Trophoblast cell (in vitro differentiated cells and primary cell): ENCODE measurements at regions not wholly inside any gene's neighbourhood (a gene's known extent, or its start where the extent isn't known, plus 50 kb on each side); places are given as distances from the start of the nearest gene placed in this dataset.

Experiments
- DNase-seq, 2 donors: peaks; one replicate each; pipeline ENCODE4 v3.0.0-alpha.2; 2016
- H2AFZ ChIP-seq: 2 replicates; pipeline ENCODE4 v1.6.1; 2013; ENCODE audit warnings: low read length, moderate library complexity, mild to moderate bottlenecking; ENCODE audit not compliant: insufficient read depth, poor library complexity
- H2AK5ac ChIP-seq: 2 replicates; pipeline ENCODE4 v1.6.1; 2013; ENCODE audit warnings: mild to moderate bottlenecking, low read length
- H2BK120ac ChIP-seq: 2 replicates; pipeline ENCODE4 v1.6.1; 2013; ENCODE audit warnings: low read length, mild to moderate bottlenecking, moderate library complexity; ENCODE audit not compliant: insufficient read depth, poor library complexity
- H2BK12ac ChIP-seq: 2 replicates; pipeline ENCODE4 v1.6.1; 2013; ENCODE audit warnings: mild to moderate bottlenecking, low read length, moderate library complexity
- H2BK5ac ChIP-seq: 2 replicates; pipeline ENCODE4 v1.6.1; 2013; ENCODE audit warnings: low read length, low read depth, moderate library complexity, mild to moderate bottlenecking; ENCODE audit not compliant: poor library complexity
- H3K14ac ChIP-seq: 2 replicates; pipeline ENCODE4 v1.6.1; 2013; ENCODE audit warnings: mild to moderate bottlenecking, low read length
- H3K18ac ChIP-seq: 2 replicates; pipeline ENCODE4 v1.6.1; 2013; ENCODE audit warnings: mild to moderate bottlenecking, low read length
- H3K23ac ChIP-seq: 2 replicates; pipeline ENCODE4 v1.6.1; 2013; ENCODE audit warnings: low read length
- H3K27ac ChIP-seq: 2 replicates; pipeline ENCODE4 v1.5.1; 2013; ENCODE audit warnings: low read depth, mild to moderate bottlenecking, inconsistent platforms, low read length, moderate library complexity
- H3K27me3 ChIP-seq: 2 replicates; pipeline ENCODE4 v1.6.1; 2013; ENCODE audit warnings: inconsistent platforms, mild to moderate bottlenecking, low read length, moderate library complexity; ENCODE audit not compliant: insufficient read depth
- H3K36me3 ChIP-seq, 2 experiments: 1 replicate in 1 of 2; 2 replicates in 1 of 2; pipeline ENCODE4 v1.6.1; 2013; ENCODE audit warnings: low read length in 2 of 2, mild to moderate bottlenecking in 2 of 2, moderate library complexity in 1 of 2; ENCODE audit not compliant: insufficient read depth in 2 of 2, control insufficient read depth in 1 of 2
- H3K4ac ChIP-seq: 2 replicates; pipeline ENCODE4 v1.6.1; 2013; ENCODE audit warnings: low read depth, mild to moderate bottlenecking, low read length, moderate library complexity
- H3K4me1 ChIP-seq, 2 experiments: 1 replicate in 1 of 2; 2 replicates in 1 of 2; pipeline ENCODE4 v1.6.1; 2013; ENCODE audit warnings: low read length in 2 of 2, mild to moderate bottlenecking in 2 of 2, moderate library complexity in 1 of 2; ENCODE audit not compliant: insufficient read depth in 2 of 2, control insufficient read depth in 1 of 2
- H3K4me2 ChIP-seq: 2 replicates; pipeline ENCODE4 v1.6.1; 2013; ENCODE audit warnings: inconsistent platforms, mild to moderate bottlenecking, low read length, moderate library complexity
- H3K4me3 ChIP-seq: 2 replicates; pipeline ENCODE4 v1.5.1; 2013; ENCODE audit warnings: mild to moderate bottlenecking, low read depth, low read length, inconsistent platforms
- H3K79me1 ChIP-seq: one replicate; pipeline ENCODE4 v1.6.1; 2013; ENCODE audit warnings: low read length
- H3K79me2 ChIP-seq: 2 replicates; pipeline ENCODE4 v1.6.1; 2013; ENCODE audit warnings: low read length, mild to moderate bottlenecking; ENCODE audit not compliant: control insufficient read depth, insufficient read depth, poor library complexity
- H3K9ac ChIP-seq: 2 replicates; pipeline ENCODE4 v1.6.1; 2013; ENCODE audit warnings: mild to moderate bottlenecking, low read length
- H3K9me3 ChIP-seq: 2 replicates; pipeline ENCODE4 v1.6.1; 2013; ENCODE audit warnings: low read depth, mild to moderate bottlenecking, control low read depth, inconsistent platforms, low read length; ENCODE audit not compliant: insufficient read depth
- H4K12ac ChIP-seq: 2 replicates; pipeline ENCODE4 v1.6.1; 2013; ENCODE audit warnings: low read depth, mild to moderate bottlenecking, low read length, moderate library complexity
- H4K8ac ChIP-seq: 2 replicates; pipeline ENCODE4 v1.6.1; 2013; ENCODE audit warnings: low read depth, mild to moderate bottlenecking, low read length, moderate library complexity
- H4K91ac ChIP-seq: one replicate; pipeline ENCODE4 v1.6.1; 2013; ENCODE audit warnings: low read depth, mild to moderate bottlenecking, low read length, moderate library complexity
- WGBS: extraction: QIAGEN DNeasy Blood & Tissue Kit; methylation state at CpG from one replicate; pipeline ENCODE4 v1.1.7; 2013; ENCODE audit warnings: missing lambda C conversion rate; ENCODE audit not compliant: insufficient read length, insufficient coverage; ENCODE audit errors: extremely low coverage; 5-methylcytosine and 5-hydroxymethylcytosine counted together

DNA sequence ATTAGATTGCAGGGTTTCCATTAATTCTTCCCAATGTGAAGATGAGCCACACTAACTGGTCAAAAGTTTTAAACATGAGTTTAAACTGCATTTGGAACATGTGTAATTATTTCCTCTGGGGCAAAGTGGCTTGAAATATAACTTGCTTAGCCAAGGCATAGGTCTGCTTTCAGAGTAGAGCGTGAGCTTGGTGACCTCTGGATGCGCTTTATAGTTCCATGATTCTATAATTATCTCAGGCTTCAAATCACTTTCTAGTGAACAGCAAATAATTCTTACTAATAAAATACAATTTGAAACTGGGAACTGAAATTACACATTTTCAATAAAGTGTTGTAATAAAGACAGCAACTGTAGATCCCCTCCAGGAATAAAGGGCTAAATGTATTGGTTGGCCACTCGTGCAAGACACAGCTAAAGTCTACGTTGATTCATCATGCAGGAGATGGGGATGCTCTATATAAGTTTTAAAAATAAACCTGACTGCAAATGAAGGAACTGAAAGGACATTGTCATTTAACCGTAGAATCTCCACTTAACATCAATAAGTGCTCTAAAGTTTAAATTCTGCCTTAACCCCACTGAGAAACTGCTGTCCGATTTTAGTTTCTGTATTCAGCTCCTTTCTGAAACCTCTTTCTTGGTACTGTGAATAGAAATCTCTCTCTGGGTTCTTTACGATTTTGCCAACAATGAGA lies 460.0 kb downstream of the PSAT1 start:
- Histone ChIP-seq H3K4me3 (no peak overlapping the region), H3K27ac (no peak overlapping the region), H3K4me2 (no peak overlapping the region), H2AK5ac (no peak overlapping the region), H3K18ac (no peak overlapping the region), H3K27me3 (no peaks in the 10 kb centered on the region), H3K9ac (no peak overlapping the region), H4K8ac (no peak overlapping the region), H3K9me3 (no peaks in the 10 kb centered on the region), H3K79me1 (no peaks in the 10 kb centered on the region), H2BK5ac (no peak overlapping the region), H3K36me3 (no peaks in the 10 kb centered on the region), H2AFZ (no peak overlapping the region), H3K23ac (no peak overlapping the region), H3K14ac (no peak overlapping the region), H3K79me2 (no peaks in the 10 kb centered on the region), H4K91ac (no peak overlapping the region), H3K4me1 (no peaks in the 10 kb centered on the region), H4K12ac (no peak overlapping the region), H2BK120ac (no peak overlapping the region), H2BK12ac (no peak overlapping the region), H3K4ac (no peak overlapping the region)
- no CpG with 5 or more reads among the region's 7 CpGs for WGBS
- no peak for DNase-seq

DNA sequence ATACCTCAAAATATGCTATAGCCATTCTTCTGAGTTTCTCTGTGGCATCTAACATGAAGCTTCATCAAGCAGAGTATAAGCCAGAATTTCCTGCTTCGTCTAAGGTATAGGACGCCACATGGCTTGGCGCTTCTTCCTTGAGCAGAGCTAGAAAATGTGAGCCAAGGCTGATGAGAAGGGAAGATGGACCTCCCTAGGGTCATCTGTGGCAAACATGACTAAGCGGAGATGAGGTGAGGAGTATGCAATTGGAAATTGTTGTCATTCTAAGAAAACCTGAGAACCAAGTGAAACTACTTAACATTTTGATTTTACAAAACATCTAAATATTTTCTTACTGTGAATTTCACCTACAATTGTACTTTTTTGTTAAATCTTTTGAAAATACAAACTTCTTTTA lies 466.5 kb downstream of the PSAT1 start:
- Histone ChIP-seq H2BK120ac (no peak overlapping the region), H3K23ac (no peak overlapping the region), H3K9ac (no peak overlapping the region), H3K27ac (no peak overlapping the region), H4K8ac (no peak overlapping the region), H3K4me2 (no peak overlapping the region), H3K79me1 (no peaks in the 10 kb centered on the region), H2BK5ac (no peak overlapping the region), H2AK5ac (no peak overlapping the region), H3K79me2 (no peaks in the 10 kb centered on the region), H3K4ac (no peak overlapping the region), H3K9me3 (no peaks in the 10 kb centered on the region), H3K14ac (no peak overlapping the region), H3K27me3 (no peaks in the 10 kb centered on the region), H3K4me1 (no peaks in the 10 kb centered on the region), H4K91ac (no peak overlapping the region), H2AFZ (no peak overlapping the region), H3K4me3 (no peak overlapping the region), H3K18ac (no peak overlapping the region), H3K36me3 (no peaks in the 10 kb centered on the region), H2BK12ac (no peak overlapping the region), H4K12ac (no peak overlapping the region)
- peak in 1 of 2 donors; percentile 3 for DNase-seq
- WGBS, result no CpG with 5 or more reads among the region's 4 CpGs

DNA sequence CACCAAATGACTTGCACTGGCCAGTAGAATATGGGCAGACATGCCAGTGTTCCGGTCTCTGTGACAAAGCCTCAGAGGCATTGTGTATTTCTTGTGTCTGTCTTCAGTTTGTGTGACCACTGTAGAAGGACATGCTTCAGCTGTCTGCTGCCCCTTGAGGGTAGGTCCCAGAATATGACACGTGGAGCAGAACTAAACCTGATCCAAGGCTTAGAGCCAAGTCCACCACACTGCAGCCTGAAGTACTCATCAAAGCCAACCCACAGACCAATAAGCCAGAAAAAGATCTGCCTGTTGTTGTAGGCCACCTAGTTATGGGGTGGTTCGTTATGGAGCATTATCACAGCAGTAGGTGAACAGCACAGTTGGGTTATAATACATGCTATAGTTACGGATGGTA lies 468.9 kb downstream of the PSAT1 start:
- H3K79me1 ChIP-seq, result no peaks in the 10 kb centered on the region
- no peak for DNase-seq
- H3K36me3 ChIP-seq, result no peaks in the 10 kb centered on the region
- H2AFZ ChIP-seq, result no peak overlapping the region
- H4K8ac ChIP-seq, result no peak overlapping the region
- no peaks in the 10 kb centered on the region for H3K27me3 ChIP-seq
- no peak overlapping the region for H2BK5ac ChIP-seq
- H3K9ac ChIP-seq, result no peak overlapping the region
- no peak overlapping the region for H3K14ac ChIP-seq
- H3K4me3 ChIP-seq, result no peak overlapping the region
- no peak overlapping the region for H3K4me2 ChIP-seq
- H2AK5ac ChIP-seq, result no peak overlapping the region
- H3K9me3 ChIP-seq, result no peaks in the 10 kb centered on the region
- H3K18ac ChIP-seq, result no peak overlapping the region
- H2BK120ac ChIP-seq, result no peak overlapping the region
- no peak overlapping the region for H4K91ac ChIP-seq
- no peaks in the 10 kb centered on the region for H3K79me2 ChIP-seq
- no CpG with 5 or more reads among the region's 4 CpGs for WGBS
- no peak overlapping the region for H3K27ac ChIP-seq
- no peaks in the 10 kb centered on the region for H3K4me1 ChIP-seq
- no peak overlapping the region for H4K12ac ChIP-seq
- no peak overlapping the region for H3K23ac ChIP-seq
- H2BK12ac ChIP-seq, result no peak overlapping the region
- no peak overlapping the region for H3K4ac ChIP-seq

DNA sequence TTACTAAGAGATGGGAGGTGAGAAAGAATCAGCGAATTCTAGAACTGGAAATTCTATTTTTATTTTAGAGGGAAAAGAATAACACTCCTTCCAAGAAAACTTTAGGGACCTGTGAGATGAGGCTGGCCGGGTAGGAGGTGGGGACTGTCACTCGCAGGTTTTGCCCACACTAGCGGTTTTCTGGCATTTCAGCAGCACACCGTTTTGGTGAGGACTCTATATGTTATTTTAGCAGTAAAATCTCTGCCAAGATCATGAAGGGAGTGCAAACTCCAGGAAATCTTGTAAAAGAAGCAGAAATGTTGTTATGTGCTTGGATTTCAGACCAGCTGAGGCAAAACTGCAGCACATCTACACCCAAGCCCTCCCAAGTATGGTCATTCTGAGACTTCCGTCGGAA lies 470.6 kb downstream of the PSAT1 start:
- Histone ChIP-seq H3K23ac (no peak overlapping the region), H3K18ac (no peak overlapping the region), H4K8ac (no peak overlapping the region), H3K4ac (no peak overlapping the region), H3K4me1 (no peaks in the 10 kb centered on the region), H3K4me3 (no peak overlapping the region), H3K9me3 (no peaks in the 10 kb centered on the region), H2BK120ac (no peak overlapping the region), H3K9ac (no peak overlapping the region), H2AFZ (no peak overlapping the region), H4K12ac (no peak overlapping the region), H2BK5ac (no peak overlapping the region), H3K27me3 (no peaks in the 10 kb centered on the region), H3K4me2 (no peak overlapping the region), H4K91ac (no peak overlapping the region), H3K79me1 (no peaks in the 10 kb centered on the region), H3K14ac (no peak overlapping the region), H2AK5ac (no peak overlapping the region), H3K79me2 (no peaks in the 10 kb centered on the region), H3K36me3 (no peaks in the 10 kb centered on the region), H2BK12ac (no peak overlapping the region), H3K27ac (no peak overlapping the region)
- DNase-seq, result no peak
- no CpG with 5 or more reads among the region's 7 CpGs for WGBS
